H9 (cell line): ENCODE measurements at regions not wholly inside any gene's neighbourhood (a gene's known extent, or its start where the extent isn't known, plus 50 kb on each side); places are given as distances from the start of the nearest gene placed in this dataset.

Experiments used
- DNase-seq: peaks from one replicate; pipeline ENCODE4 v3.0.0-alpha.2; 2017
- H2AFZ ChIP-seq: one replicate; pipeline ENCODE4 v1.6.1; 2013; ENCODE audit warnings: mild to moderate bottlenecking, low read length, control low read depth, moderate library complexity
- H2AK5ac ChIP-seq: 2 replicates; pipeline ENCODE4 v1.6.1; 2013; ENCODE audit warnings: low read length, control low read depth, mixed read lengths; ENCODE audit not compliant: insufficient read length
- H2BK120ac ChIP-seq: one replicate; pipeline ENCODE4 v1.6.1; 2013; ENCODE audit warnings: low read depth, mild to moderate bottlenecking, low read length, control low read depth, inconsistent platforms; ENCODE audit not compliant: poor library complexity, severe bottlenecking
- H2BK12ac ChIP-seq: 2 replicates; pipeline ENCODE4 v1.6.1; 2013; ENCODE audit warnings: low read length, control low read depth, mixed read lengths, low read depth; ENCODE audit not compliant: insufficient read length
- H2BK15ac ChIP-seq: 2 replicates; pipeline ENCODE4 v1.6.1; 2013; ENCODE audit warnings: low read depth, low read length, control low read depth
- H2BK20ac ChIP-seq: one replicate; pipeline ENCODE4 v1.6.1; 2013; ENCODE audit warnings: low read depth, mild to moderate bottlenecking, low read length, control low read depth, inconsistent platforms; ENCODE audit not compliant: poor library complexity, severe bottlenecking
- H2BK5ac ChIP-seq: 2 replicates; pipeline ENCODE4 v1.6.1; 2013; ENCODE audit warnings: low read length, control low read depth, mixed read lengths; ENCODE audit not compliant: insufficient read length
- H3K14ac ChIP-seq: 2 replicates; pipeline ENCODE4 v1.6.1; 2013; ENCODE audit warnings: low read length, control low read depth; ENCODE audit not compliant: insufficient read depth
- H3K18ac ChIP-seq: 2 replicates; pipeline ENCODE4 v1.6.1; 2013; ENCODE audit warnings: low read depth, mild to moderate bottlenecking, mixed read lengths, low read length, control low read depth; ENCODE audit not compliant: insufficient read length
- H3K23ac ChIP-seq: 2 replicates; pipeline ENCODE4 v1.6.1; 2013; ENCODE audit warnings: low read length, control low read depth, mixed read lengths, low read depth; ENCODE audit not compliant: insufficient read length
- H3K23me2 ChIP-seq: 2 replicates; pipeline ENCODE4 v1.6.1; 2013; ENCODE audit warnings: low read depth, mild to moderate bottlenecking, mixed read lengths, low read length, control low read depth; ENCODE audit not compliant: insufficient read length, poor library complexity, severe bottlenecking
- H3K27ac ChIP-seq: 2 replicates; pipeline ENCODE4 v1.5.1; 2013; ENCODE audit warnings: low read length, control low read depth, mixed read lengths, low read depth; ENCODE audit not compliant: insufficient read length
- H3K27me3 ChIP-seq: 2 replicates; pipeline ENCODE4 v1.6.1; 2013; ENCODE audit warnings: low read length, control low read depth, inconsistent platforms; ENCODE audit not compliant: insufficient read depth
- H3K4ac ChIP-seq: 2 replicates; pipeline ENCODE4 v1.6.1; 2013; ENCODE audit warnings: low read depth, mild to moderate bottlenecking, control low read depth, inconsistent platforms, low read length, moderate library complexity
- H3K4me1 ChIP-seq: 2 replicates; pipeline ENCODE4 v1.6.1; 2013; ENCODE audit warnings: low read length, control low read depth, inconsistent platforms; ENCODE audit not compliant: insufficient read depth
- H3K4me2 ChIP-seq: 2 replicates; pipeline ENCODE4 v1.6.1; 2013; ENCODE audit warnings: low read length, control low read depth, mixed read lengths; ENCODE audit not compliant: insufficient read length, insufficient read depth
- H3K56ac ChIP-seq: 2 replicates; pipeline ENCODE4 v1.6.1; 2013; ENCODE audit warnings: low read depth, mild to moderate bottlenecking, mixed read lengths, low read length, control low read depth; ENCODE audit not compliant: insufficient read length
- H3K79me1 ChIP-seq: 2 replicates; pipeline ENCODE4 v1.6.1; 2013; ENCODE audit warnings: low read depth, mild to moderate bottlenecking, moderate library complexity, low read length, control low read depth, inconsistent platforms; ENCODE audit not compliant: insufficient read depth, poor library complexity, severe bottlenecking
- H3K79me2 ChIP-seq: 2 replicates; pipeline ENCODE4 v1.6.1; 2013; ENCODE audit warnings: low read length, control low read depth, inconsistent platforms; ENCODE audit not compliant: insufficient read depth
- H3K9ac ChIP-seq: 2 replicates; pipeline ENCODE4 v1.6.1; 2013; ENCODE audit warnings: low read length, control low read depth, mixed read lengths; ENCODE audit not compliant: insufficient read length; ENCODE audit errors: extremely low read depth
- H3K9me3 ChIP-seq: one replicate; pipeline ENCODE4 v1.6.1; 2013; ENCODE audit warnings: low read depth, low read length, inconsistent platforms; ENCODE audit not compliant: control insufficient read depth
- H3T11ph ChIP-seq: one replicate; pipeline ENCODE4 v1.6.1; 2013; ENCODE audit warnings: mild to moderate bottlenecking, low read length, control low read depth, inconsistent platforms
- H4K20me1 ChIP-seq: one replicate; pipeline ENCODE4 v1.6.1; 2013; ENCODE audit not compliant: control insufficient read depth, insufficient read length, insufficient read depth
- H4K5ac ChIP-seq: 2 replicates; pipeline ENCODE4 v1.6.1; 2013; ENCODE audit warnings: low read depth, mild to moderate bottlenecking, mixed read lengths, low read length, control low read depth; ENCODE audit not compliant: insufficient read length
- H4K8ac ChIP-seq: replicated peaks from 2 replicates; pipeline ENCODE4 v1.6.1; 2013; ENCODE audit warnings: low read length, control low read depth, mixed read lengths, low read depth; ENCODE audit not compliant: insufficient read length
- H4K91ac ChIP-seq: 2 replicates; pipeline ENCODE4 v1.6.1; 2013; ENCODE audit warnings: low read depth, mild to moderate bottlenecking, moderate library complexity, mixed read lengths, low read length, control low read depth; ENCODE audit not compliant: insufficient read length
- H3K27ac Mint-ChIP-seq, 3 experiments: 2 replicates in 2 of 3; 3 replicates in 1 of 3; pipeline ENCODE4 v1.8.0; 2020 to 2021; ENCODE audit warnings: mixed read lengths in 3 of 3, mild to moderate bottlenecking in 1 of 3, moderate library complexity in 1 of 3
- H3K27me3 Mint-ChIP-seq: 2 replicates; pipeline ENCODE4 v1.8.0; 2021; ENCODE audit warnings: low read depth, mild to moderate bottlenecking, moderate library complexity, mixed read lengths
- H3K36me3 Mint-ChIP-seq, 3 experiments: 2 replicates in 2 of 3; 3 replicates in 1 of 3; pipeline ENCODE4 v1.8.0; 2020 to 2021; ENCODE audit warnings: low read depth in 3 of 3, mixed read lengths in 3 of 3; ENCODE audit not compliant: insufficient read depth in 1 of 3
- H3K4me1 Mint-ChIP-seq, 2 experiments: 2 replicates each; pipeline ENCODE4 v1.8.0; 2020; ENCODE audit warnings: mixed read lengths in 2 of 2
- H3K4me3 Mint-ChIP-seq, 2 experiments: 2 replicates in 1 of 2; 3 replicates in 1 of 2; pipeline ENCODE4 v1.8.0; 2020 to 2021; ENCODE audit warnings: mild to moderate bottlenecking in 2 of 2, mixed read lengths in 2 of 2, moderate library complexity in 1 of 2
- H3K9me3 Mint-ChIP-seq, 2 experiments: 2 replicates in 1 of 2; 3 replicates in 1 of 2; pipeline ENCODE4 v1.8.0; 2020; ENCODE audit warnings: mild to moderate bottlenecking in 2 of 2, mixed read lengths in 2 of 2, moderate library complexity in 1 of 2
- CTCF ChIP-seq: fragments of 200-600 bp; sonication (generic); conservative IDR thresholded peaks from 3 replicates; pipeline ENCODE4 v1.8.0; 2021; ENCODE audit warnings: antibody characterized with exemption, mild to moderate bottlenecking
- WGBS: extraction: QIAGEN DNeasy Blood & Tissue Kit; methylation state at CpG from one replicate; pipeline ENCODE4 v1.1.7; 2013; ENCODE audit warnings: missing lambda C conversion rate, low lambda C conversion rate, mixed read lengths; ENCODE audit not compliant: insufficient read length; ENCODE audit errors: extremely low coverage; 5-methylcytosine and 5-hydroxymethylcytosine counted together

- DNase-seq = no peak
- H3K23me2 ChIP-seq = no peaks in the 10 kb centered on the region
Measured at GRCh38 chr13:73922493-73923393, 211.5 kb downstream of the KLF12 start.

More at GRCh38 chr13:73922493-73923393, 211.5 kb downstream of the KLF12 start:
- no peak overlapping the region for H3K27ac ChIP-seq
- Mint-ChIP-seq H3K4me1 (peaks cover 9 to 14% of the 10 kb centered on the region in 2 experiments), H3K9me3 (no peaks in the 10 kb centered on the region; a peak in 2 of 5 replicates), H3K27me3 (no peaks in the 10 kb centered on the region), H3K36me3 (no peaks in the 10 kb centered on the region), H3K27ac (no peak overlapping the region), H3K4me3 (no peak overlapping the region)
- H3K56ac ChIP-seq = no peak overlapping the region
- no peak overlapping the region for H3T11ph ChIP-seq
- H3K18ac ChIP-seq = no peak overlapping the region
- no peaks in the 10 kb centered on the region for H3K9me3 ChIP-seq
- H2BK20ac ChIP-seq = no peak overlapping the region
- H3K9ac ChIP-seq = no peak overlapping the region
- no peak overlapping the region for H2BK120ac ChIP-seq
- H3K4me1 ChIP-seq = no peaks in the 10 kb centered on the region; the same call in 1 of the 2 replicates
- no peaks in the 10 kb centered on the region for H3K79me2 ChIP-seq
- H2BK15ac ChIP-seq = no peak overlapping the region
- H2BK5ac ChIP-seq = no peak overlapping the region
- no peaks in the 10 kb centered on the region for H4K20me1 ChIP-seq
- no peak for TF ChIP-seq CTCF
- H3K4me2 ChIP-seq = no peak overlapping the region
- no CpG with 5 or more reads among the region's 2 CpGs for WGBS
- H3K79me1 ChIP-seq = no peaks in the 10 kb centered on the region
- H3K4ac ChIP-seq = no peak overlapping the region
- no peaks in the 10 kb centered on the region for H3K27me3 ChIP-seq
- H2AFZ ChIP-seq = no peak overlapping the region
- H4K8ac ChIP-seq = no peak overlapping the region
- H2AK5ac ChIP-seq = no peak overlapping the region
- H3K23ac ChIP-seq = no peak overlapping the region
- no peak overlapping the region for H4K91ac ChIP-seq
- H2BK12ac ChIP-seq = no peak overlapping the region
- no peak overlapping the region for H4K5ac ChIP-seq
- H3K14ac ChIP-seq = no peak overlapping the region
